Lower leg skin (tissue), 4 donors: ENCODE measurements at regions not wholly inside any gene's neighbourhood (a gene's known extent, or its start where the extent isn't known, plus 50 kb on each side); places are given as distances from the start of the nearest gene placed in this dataset.

ENCODE experiments used
- DNase-seq, 2 donors: peaks; one replicate each; pipeline ENCODE4 v3.0.0-alpha.2; 2019; ENCODE audit warnings: low spot score in 2 of 2
- H3K4me3 ChIP-seq: fragments of 200-600 bp; sonication (generic); 2 replicates; pipeline ENCODE4 v1.5.1; 2017; ENCODE audit warnings: mild to moderate bottlenecking, low read depth; ENCODE audit not compliant: poor library complexity, severe bottlenecking
- POLR2A ChIP-seq, 2 donors: fragments of 450-650 bp; IDR thresholded peaks; one replicate each; pipeline ENCODE4 v1.6.1; 2016 to 2017; ENCODE audit warnings: antibody characterized with exemption in 2 of 2, mild to moderate bottlenecking in 1 of 2, moderate library complexity in 1 of 2
- WGBS, 2 donors: methylation state at CpG; one replicate each; pipeline ENCODE4 v1.1.5; 2018; 5-methylcytosine and 5-hydroxymethylcytosine counted together
- intact Hi-C: fragments of 100-400 bp; cut with DNase I; formaldehyde crosslinking; loops from one replicate; pipeline ENCODE4 v1.15.0; 2023; ENCODE audit warnings: low total_unique reads
- TF ChIP-seq, protein P1 (sequence below), 3 donors: fragments of 450-650 bp; IDR thresholded peaks; one replicate each; pipeline ENCODE4 v1.5.1; 2016; ENCODE audit warnings: antibody characterized with exemption in 3 of 3, mild to moderate bottlenecking in 3 of 3, moderate library complexity in 2 of 3

DNA sequence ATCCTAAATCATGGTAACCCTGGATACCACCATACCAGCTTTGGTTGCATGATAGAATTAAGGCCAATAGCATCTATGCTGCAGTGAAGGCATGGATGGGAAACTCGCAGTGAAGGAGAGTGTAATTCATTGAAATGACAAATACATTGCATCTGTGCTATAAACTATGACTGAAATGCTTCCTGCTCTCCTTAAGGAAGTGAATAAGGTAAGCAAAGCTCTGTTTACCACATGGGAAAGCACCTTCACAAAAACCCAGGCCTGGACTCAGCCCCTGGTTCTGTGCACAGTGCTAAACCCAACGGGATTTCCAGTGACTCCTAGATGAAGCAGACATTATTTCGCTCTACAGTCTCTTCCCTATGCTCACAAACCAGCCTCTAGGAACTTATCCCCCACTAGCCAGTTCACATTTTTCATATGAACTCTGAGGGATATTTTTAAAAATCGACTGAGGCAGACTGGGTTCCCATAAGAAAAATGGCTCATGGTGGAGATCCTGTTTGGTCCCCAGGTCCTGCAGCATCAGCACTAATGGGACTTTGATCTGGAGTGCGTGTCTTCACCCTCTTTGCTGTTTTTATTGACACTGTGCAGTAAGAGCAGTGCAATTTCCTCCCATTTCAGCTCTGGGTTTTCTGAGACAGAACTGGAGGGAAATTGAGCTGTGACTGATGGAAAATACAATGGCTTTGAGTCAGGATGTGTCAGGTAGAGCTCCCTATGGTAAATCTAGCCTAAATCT is 362.7 kb downstream of the SIPA1L2 start:
- WGBS, 2 donors, result 82 to 86% methylated on average over 5 of the region's 5 CpGs
- DNase-seq, result no peak
- H3K4me3 ChIP-seq, result no peak overlapping the region
- intact Hi-C loops, result no loop called here
- no peak for TF ChIP-seq POLR2A (IDR thresholded peaks at IDR 0.05)
- TF ChIP-seq, protein P1, sequence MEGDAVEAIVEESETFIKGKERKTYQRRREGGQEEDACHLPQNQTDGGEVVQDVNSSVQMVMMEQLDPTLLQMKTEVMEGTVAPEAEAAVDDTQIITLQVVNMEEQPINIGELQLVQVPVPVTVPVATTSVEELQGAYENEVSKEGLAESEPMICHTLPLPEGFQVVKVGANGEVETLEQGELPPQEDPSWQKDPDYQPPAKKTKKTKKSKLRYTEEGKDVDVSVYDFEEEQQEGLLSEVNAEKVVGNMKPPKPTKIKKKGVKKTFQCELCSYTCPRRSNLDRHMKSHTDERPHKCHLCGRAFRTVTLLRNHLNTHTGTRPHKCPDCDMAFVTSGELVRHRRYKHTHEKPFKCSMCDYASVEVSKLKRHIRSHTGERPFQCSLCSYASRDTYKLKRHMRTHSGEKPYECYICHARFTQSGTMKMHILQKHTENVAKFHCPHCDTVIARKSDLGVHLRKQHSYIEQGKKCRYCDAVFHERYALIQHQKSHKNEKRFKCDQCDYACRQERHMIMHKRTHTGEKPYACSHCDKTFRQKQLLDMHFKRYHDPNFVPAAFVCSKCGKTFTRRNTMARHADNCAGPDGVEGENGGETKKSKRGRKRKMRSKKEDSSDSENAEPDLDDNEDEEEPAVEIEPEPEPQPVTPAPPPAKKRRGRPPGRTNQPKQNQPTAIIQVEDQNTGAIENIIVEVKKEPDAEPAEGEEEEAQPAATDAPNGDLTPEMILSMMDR (IDR thresholded peaks at IDR 0.05), result no peak

DNA sequence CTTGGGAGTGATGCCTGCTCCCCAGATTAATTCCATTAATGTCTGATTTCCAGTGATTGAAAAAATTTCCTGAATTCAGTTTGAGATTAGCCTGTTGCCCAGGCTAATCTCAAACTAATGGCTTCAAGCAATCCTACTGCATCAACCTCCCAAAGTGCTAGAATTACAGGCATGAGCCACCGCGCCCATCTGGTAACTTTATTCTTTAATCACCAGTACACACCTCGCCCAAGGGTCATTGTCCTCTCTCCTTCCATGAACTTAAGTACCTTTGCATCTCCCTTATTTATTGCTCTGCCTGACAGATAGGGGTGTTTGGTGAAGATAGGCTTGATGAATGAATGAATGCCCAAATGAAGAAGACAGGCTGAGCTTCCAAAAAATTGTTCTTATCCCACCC is 366.5 kb downstream of the SIPA1L2 start:
- TF ChIP-seq, protein P1 (IDR thresholded peaks at IDR 0.05), result no peak
- no peak for TF ChIP-seq POLR2A (IDR thresholded peaks at IDR 0.05)
- DNase-seq, result no peak
- intact Hi-C loops, result no loop called here
- 89 to 90% methylated on average over 3 of the region's 3 CpGs for WGBS, 2 donors
- no peak overlapping the region for H3K4me3 ChIP-seq

DNA sequence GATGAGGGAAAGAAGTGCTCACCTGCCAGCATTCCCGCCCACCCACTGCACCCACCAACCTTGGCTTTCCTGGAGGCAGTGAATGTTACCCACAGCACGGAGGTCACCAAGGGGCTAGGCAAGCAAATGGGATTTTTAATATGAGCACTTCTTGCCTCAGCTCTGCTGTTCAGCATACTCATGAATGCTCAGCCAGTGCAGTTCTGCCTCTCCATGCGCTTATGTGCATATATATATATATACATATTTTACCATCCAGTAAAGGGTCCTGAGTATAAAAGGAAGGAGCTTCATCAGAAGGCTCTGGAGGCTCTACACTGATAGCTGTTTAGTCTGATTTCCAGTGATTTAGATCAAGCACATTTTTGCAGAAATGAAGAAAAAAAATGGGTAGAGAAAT is 366.9 kb downstream of the SIPA1L2 start:
- no peak overlapping the region for H3K4me3 ChIP-seq
- intact Hi-C loops, result no loop called here
- 89 to 94% methylated on average over 3 of the region's 3 CpGs for WGBS, 2 donors
- DNase-seq, result no peak
- TF ChIP-seq POLR2A (IDR thresholded peaks at IDR 0.05), result no peak
- TF ChIP-seq, protein P1 (IDR thresholded peaks at IDR 0.05), result no peak

DNA sequence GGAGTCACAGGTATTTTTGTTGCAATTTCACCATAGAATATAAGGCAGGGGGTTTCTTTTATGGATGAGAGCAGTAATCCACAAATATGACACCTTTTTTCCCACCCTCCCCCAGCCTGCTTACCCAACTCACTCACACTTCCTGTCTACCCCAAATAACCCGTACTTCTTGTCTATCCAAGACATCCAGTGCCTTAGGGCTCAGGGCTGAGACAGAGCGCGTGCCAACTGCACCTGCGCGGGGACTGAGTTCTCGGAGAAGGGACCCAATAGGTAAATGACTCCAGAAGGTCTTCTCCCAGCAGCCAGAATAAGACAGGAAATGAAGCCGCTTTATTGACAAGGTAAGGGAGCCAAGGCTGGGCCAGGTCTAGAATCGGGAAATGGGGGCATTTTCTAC is 369.1 kb downstream of the SIPA1L2 start:
- no peak for DNase-seq
- TF ChIP-seq, protein P1 (IDR thresholded peaks at IDR 0.05), result no peak
- TF ChIP-seq POLR2A (IDR thresholded peaks at IDR 0.05), result no peak
- WGBS, 2 donors, result 44 to 55% methylated on average over 8 of the region's 8 CpGs
- intact Hi-C loops, result no loop called here
- H3K4me3 ChIP-seq, result no peak overlapping the region

DNA sequence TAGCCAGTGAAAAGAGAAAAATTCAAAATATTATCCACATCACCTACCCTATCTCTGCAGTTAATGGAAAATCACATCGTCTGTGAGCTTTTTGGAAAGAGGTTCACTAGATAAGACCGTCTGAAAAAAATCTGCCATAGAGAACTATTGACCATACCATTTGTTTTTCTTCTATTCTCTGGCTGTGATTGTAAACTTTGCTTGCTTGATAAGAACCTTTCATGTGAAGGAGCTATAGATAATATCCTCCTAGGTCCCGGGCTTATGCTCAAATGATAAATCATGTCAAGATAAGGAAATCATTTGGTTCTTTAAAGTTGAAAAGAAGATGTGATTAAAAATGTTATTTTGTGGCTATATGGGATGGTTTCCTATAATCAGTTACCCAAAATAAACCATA is 369.9 kb downstream of the SIPA1L2 start:
- TF ChIP-seq POLR2A (IDR thresholded peaks at IDR 0.05), result no peak
- TF ChIP-seq, protein P1 (IDR thresholded peaks at IDR 0.05), result no peak
- no peak for DNase-seq
- WGBS, 2 donors, result 63 to 72% methylated on average over 3 of the region's 3 CpGs
- intact Hi-C loops, result no loop called here
- no peak overlapping the region for H3K4me3 ChIP-seq

DNA sequence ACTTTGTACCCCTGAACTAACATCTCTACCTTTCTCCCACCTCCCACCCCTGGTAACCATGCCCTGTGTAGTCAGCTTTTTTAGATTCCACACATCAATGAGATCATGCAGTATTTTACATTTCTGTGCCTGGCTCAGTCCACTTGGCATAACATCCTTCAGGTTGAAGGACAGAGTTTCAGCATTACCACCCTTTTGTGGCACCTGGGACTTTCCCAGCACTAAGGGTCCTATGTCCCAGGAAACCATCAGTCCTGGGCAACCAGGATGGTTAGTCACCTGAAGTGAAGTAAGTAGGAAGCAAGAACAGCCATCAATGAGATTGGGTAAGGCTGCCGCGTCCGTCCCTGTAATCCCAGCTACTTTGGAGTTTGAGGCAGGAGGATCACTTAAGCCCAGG is 370.6 kb downstream of the SIPA1L2 start:
- TF ChIP-seq, protein P1 (IDR thresholded peaks at IDR 0.05), result no peak
- no peak for TF ChIP-seq POLR2A (IDR thresholded peaks at IDR 0.05)
- DNase-seq, result no peak
- intact Hi-C loops, result no loop called here
- WGBS, 2 donors, result 89 to 94% methylated on average over 3 of the region's 3 CpGs
- H3K4me3 ChIP-seq, result no peak overlapping the region
